Esophagus squamous epithelium (tissue), 4 donors: ENCODE measurements at regions not wholly inside any gene's neighbourhood (a gene's known extent, or its start where the extent isn't known, plus 50 kb on each side); places are given as distances from the start of the nearest gene placed in this dataset.

Experiments used
- POLR2A ChIP-seq, 4 donors: fragments of 450-650 bp; IDR thresholded peaks; one replicate each; pipeline ENCODE4 v1.6.1; 2017; ENCODE audit warnings: antibody characterized with exemption in 4 of 4, mild to moderate bottlenecking in 4 of 4, moderate library complexity in 3 of 4
- TF ChIP-seq, protein P1 (sequence below), 6 experiments: fragments of 450-650 bp in 4 of 6; fragments of 200-600 bp in 2 of 6; sonication (generic) in 2 of 6; IDR thresholded peaks; one replicate each; pipeline ENCODE4 v1.5.1; 2016 to 2019; ENCODE audit warnings: antibody characterized with exemption in 6 of 6, mild to moderate bottlenecking in 4 of 6, moderate library complexity in 4 of 6

DNA sequence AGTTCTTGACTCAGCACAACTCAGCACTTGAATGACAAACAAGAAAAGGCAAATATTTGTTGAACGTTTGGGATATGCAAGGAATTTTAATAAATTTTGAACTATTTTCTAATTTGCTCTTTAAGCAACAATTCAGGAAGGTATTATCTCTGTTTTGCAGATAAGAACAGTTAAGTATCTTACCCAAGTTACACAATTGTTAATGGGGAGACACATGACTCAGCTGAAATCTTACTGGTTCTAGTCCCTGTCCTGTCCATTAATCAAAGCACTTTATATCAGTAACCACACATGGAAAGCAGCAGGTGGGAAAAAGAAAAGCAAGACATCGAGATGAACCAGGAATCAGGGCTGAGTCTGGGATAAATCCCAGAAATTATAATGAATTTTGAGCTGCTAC is 493.9 kb upstream of the PIK3C3 start:
- TF ChIP-seq, protein P1, sequence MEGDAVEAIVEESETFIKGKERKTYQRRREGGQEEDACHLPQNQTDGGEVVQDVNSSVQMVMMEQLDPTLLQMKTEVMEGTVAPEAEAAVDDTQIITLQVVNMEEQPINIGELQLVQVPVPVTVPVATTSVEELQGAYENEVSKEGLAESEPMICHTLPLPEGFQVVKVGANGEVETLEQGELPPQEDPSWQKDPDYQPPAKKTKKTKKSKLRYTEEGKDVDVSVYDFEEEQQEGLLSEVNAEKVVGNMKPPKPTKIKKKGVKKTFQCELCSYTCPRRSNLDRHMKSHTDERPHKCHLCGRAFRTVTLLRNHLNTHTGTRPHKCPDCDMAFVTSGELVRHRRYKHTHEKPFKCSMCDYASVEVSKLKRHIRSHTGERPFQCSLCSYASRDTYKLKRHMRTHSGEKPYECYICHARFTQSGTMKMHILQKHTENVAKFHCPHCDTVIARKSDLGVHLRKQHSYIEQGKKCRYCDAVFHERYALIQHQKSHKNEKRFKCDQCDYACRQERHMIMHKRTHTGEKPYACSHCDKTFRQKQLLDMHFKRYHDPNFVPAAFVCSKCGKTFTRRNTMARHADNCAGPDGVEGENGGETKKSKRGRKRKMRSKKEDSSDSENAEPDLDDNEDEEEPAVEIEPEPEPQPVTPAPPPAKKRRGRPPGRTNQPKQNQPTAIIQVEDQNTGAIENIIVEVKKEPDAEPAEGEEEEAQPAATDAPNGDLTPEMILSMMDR (IDR thresholded peaks at IDR 0.05), result no peak
- no peak for TF ChIP-seq POLR2A (IDR thresholded peaks at IDR 0.05)
